Mammary epithelial cell (primary cell): ENCODE measurements at regions not wholly inside any gene's neighbourhood (a gene's known extent, or its start where the extent isn't known, plus 50 kb on each side); places are given as distances from the start of the nearest gene placed in this dataset.

Experiments used
- EZH2 ChIP-seq: IDR thresholded peaks from 2 replicates; pipeline ENCODE4 v1.6.1; 2012; ENCODE audit warnings: low read length, inconsistent platforms, borderline replicate concordance
- TF ChIP-seq, protein P1 (sequence below), 2 donors: IDR thresholded peaks in 1 of 2; conservative IDR thresholded peaks in 1 of 2; 2 replicates each; pipeline ENCODE4 v1.5.1; 2011 to 2012; ENCODE audit warnings: inconsistent platforms in 2 of 2, low read length in 2 of 2, mild to moderate bottlenecking in 2 of 2, control low read depth in 1 of 2, low read depth in 1 of 2; ENCODE audit not compliant: insufficient read depth in 1 of 2; ENCODE audit errors: extremely low read depth in 1 of 2

DNA sequence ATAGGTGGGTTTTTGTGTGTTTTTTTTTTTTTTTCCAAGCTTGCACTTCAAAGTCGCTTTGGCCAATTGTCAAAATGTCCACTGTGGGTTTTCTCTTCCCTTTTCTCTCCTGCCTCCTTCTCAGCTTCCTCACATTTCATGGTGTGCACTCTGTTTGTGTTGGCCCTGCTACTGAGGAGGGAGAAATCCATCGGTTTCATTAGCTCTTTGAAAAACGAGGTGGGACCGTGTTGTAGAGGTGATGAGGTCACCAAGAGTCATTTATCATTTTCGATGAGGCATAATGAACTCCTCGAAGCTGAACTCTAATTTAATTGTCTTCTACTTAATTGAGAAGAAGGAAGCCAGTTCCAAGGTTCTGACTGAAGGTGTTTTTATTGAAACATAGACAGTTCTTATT is 174.4 kb upstream of the TOX3 start:
- TF ChIP-seq, protein P1, sequence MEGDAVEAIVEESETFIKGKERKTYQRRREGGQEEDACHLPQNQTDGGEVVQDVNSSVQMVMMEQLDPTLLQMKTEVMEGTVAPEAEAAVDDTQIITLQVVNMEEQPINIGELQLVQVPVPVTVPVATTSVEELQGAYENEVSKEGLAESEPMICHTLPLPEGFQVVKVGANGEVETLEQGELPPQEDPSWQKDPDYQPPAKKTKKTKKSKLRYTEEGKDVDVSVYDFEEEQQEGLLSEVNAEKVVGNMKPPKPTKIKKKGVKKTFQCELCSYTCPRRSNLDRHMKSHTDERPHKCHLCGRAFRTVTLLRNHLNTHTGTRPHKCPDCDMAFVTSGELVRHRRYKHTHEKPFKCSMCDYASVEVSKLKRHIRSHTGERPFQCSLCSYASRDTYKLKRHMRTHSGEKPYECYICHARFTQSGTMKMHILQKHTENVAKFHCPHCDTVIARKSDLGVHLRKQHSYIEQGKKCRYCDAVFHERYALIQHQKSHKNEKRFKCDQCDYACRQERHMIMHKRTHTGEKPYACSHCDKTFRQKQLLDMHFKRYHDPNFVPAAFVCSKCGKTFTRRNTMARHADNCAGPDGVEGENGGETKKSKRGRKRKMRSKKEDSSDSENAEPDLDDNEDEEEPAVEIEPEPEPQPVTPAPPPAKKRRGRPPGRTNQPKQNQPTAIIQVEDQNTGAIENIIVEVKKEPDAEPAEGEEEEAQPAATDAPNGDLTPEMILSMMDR (conservative IDR thresholded peaks at IDR 0.05 in 1 of 2, IDR thresholded peaks at IDR 0.05 in 1 of 2; ENCODE audit: extremely low read depth in 1 of 2, insufficient read depth in 1 of 2, low read depth in 1 of 2, low read length in 2 of 2) = no peak
- TF ChIP-seq EZH2 = no peak
